ENCODE measurements at regions not wholly inside any gene's neighbourhood (a gene's known extent, or its start where the extent isn't known, plus 50 kb on each side); places are given as distances from the start of the nearest gene placed in this dataset.
"Not testable (repeated sequence)": the region's sequence is repeated elsewhere in the genome, so short reads cannot be mapped to it uniquely, and the experiment has no call there.

DNA sequence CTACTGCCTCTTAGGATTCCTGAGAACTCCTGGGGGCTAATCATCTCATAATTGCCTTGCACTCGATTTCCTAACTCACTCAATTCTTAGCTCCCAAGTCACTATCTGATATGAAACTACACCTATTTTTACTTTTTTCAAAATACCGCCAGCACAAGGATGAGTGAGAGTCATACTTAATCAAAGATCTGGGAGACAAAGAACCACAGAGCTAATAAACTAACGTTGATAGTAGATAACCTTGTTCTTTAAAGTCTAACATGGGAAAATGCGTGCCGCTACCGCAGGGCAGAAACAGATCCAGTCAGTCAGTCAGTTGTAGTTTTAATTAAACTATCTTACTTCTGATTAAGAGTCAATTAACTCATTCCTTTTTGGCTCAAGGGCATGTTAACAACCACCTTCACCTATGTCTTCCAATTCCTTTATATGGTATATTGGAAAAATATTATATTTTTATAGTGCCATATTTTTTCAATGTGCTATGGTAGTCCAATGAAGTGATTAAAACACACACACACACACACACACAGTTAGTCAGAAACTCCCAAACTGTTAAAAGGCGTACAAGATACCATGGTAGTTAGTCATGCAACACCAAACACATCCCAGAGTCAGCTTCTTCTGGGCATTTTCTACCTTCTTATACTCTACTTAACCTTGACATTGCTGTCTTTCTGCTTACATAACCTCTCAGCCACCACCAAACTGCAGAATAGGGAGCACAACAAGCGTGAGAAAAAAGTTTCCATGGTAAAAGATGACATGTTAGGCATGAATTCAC, 114.0 kb downstream of the KLHL28 start:
- Histone ChIP-seq H3K4me1 (no peaks in the 10 kb centered on the region), H3K4me3 (no peak overlapping the region), H3K27ac (no peak overlapping the region), H3K4me2 (no peak overlapping the region), H3K9me3 (no peaks in the 10 kb centered on the region)
- DNase-seq (ENCODE audit: low read depth in 1 of 2, low spot score in 1 of 2) (no peak), FAIRE-seq (no peak), ATAC-seq (no peak)
- ChIA-PET POLR2A (no interaction called here), CTCF (interaction anchor here (1.0 to 2.9 kb wide), 5 partner anchors 9 to 420 kb away, joined by 3 to 12 read pairs (median 3); no protein-coding TSS in a partner anchor)
- WGBS (ENCODE audit: missing lambda C conversion rate): 49% methylated on average over 8 of the region's 8 CpGs
- TF ChIP-seq NPAS2 (CRISPR knock-in tag; IDR thresholded peaks at IDR 0.05; ENCODE audit: borderline replicate concordance): no peak

DNA sequence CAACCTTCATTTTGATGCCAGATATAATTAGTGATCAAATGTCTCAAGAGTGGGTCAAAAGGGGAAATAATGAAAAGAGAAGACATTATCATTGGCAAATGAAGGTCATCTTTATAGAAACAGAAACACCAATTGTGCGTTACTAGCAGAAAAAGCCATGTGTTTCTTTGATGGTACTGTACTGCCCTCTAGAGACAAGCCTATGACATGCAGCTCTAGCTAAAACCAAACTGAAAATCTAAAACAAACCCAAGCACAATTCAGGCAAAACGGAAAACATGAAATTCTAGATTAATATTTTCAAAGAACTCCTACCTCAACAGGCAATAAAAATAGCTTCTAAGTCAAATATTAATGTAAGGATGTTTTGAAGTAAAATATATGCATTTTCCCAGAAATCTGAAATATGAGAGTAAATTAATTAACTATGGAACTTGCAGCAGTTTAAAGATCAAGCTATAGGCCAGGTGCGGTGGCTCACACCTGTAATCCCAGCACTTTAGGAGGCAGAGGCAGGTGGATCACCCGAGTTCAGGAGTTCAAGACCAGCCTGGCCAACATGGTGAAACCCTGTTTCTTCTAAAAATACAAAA, 115.4 kb downstream of the KLHL28 start:
- peak in 1 of 2 experiments; percentile 72; a peak in 2 of 6 replicates for ATAC-seq
- TF ChIP-seq, protein P1, sequence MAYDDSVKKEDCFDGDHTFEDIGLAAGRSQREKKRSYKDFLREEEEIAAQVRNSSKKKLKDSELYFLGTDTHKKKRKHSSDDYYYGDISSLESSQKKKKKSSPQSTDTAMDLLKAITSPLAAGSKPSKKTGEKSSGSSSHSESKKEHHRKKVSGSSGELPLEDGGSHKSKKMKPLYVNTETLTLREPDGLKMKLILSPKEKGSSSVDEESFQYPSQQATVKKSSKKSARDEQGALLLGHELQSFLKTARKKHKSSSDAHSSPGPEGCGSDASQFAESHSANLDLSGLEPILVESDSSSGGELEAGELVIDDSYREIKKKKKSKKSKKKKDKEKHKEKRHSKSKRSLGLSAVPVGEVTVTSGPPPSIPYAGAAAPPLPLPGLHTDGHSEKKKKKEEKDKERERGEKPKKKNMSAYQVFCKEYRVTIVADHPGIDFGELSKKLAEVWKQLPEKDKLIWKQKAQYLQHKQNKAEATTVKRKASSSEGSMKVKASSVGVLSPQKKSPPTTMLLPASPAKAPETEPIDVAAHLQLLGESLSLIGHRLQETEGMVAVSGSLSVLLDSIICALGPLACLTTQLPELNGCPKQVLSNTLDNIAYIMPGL (CRISPR knock-in tag; IDR thresholded peaks at IDR 0.05; ENCODE audit: borderline replicate concordance): no peak
- TF ChIP-seq, protein P2, sequence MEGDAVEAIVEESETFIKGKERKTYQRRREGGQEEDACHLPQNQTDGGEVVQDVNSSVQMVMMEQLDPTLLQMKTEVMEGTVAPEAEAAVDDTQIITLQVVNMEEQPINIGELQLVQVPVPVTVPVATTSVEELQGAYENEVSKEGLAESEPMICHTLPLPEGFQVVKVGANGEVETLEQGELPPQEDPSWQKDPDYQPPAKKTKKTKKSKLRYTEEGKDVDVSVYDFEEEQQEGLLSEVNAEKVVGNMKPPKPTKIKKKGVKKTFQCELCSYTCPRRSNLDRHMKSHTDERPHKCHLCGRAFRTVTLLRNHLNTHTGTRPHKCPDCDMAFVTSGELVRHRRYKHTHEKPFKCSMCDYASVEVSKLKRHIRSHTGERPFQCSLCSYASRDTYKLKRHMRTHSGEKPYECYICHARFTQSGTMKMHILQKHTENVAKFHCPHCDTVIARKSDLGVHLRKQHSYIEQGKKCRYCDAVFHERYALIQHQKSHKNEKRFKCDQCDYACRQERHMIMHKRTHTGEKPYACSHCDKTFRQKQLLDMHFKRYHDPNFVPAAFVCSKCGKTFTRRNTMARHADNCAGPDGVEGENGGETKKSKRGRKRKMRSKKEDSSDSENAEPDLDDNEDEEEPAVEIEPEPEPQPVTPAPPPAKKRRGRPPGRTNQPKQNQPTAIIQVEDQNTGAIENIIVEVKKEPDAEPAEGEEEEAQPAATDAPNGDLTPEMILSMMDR (IDR thresholded peaks at IDR 0.05): peak; percentile 88
- TF ChIP-seq RAD21 (conservative IDR thresholded peaks at IDR 0.05 in 1 of 2, IDR thresholded peaks at IDR 0.05 in 1 of 2) (peak; percentile 85 to 86), SMC3 (IDR thresholded peaks at IDR 0.05) (peak; percentile 59), MAFK (IDR thresholded peaks at IDR 0.05; ENCODE audit: partially characterized antibody) (peak; percentile 65)
- H3K27ac ChIP-seq: no peak overlapping the region
- CTCF ChIA-PET: interaction anchor here (0.7 to 2.9 kb wide), 16 partner anchors 11 to 1164 kb away, joined by 3 to 12 read pairs (median 3); no protein-coding TSS in a partner anchor
- no peak overlapping the region for H3K4me2 ChIP-seq
- no peaks in the 10 kb centered on the region for H3K4me1 ChIP-seq
- 5% methylated on average over 4 of the region's 4 CpGs for WGBS (ENCODE audit: missing lambda C conversion rate)
- peak; percentile 21 to 44 for DNase-seq (ENCODE audit: low read depth in 1 of 2, low spot score in 1 of 2)
- no peaks in the 10 kb centered on the region for H3K9me3 ChIP-seq
- FAIRE-seq: peak; percentile 98
- H3K4me3 ChIP-seq: no peak overlapping the region
- POLR2A ChIA-PET: no interaction called here

DNA sequence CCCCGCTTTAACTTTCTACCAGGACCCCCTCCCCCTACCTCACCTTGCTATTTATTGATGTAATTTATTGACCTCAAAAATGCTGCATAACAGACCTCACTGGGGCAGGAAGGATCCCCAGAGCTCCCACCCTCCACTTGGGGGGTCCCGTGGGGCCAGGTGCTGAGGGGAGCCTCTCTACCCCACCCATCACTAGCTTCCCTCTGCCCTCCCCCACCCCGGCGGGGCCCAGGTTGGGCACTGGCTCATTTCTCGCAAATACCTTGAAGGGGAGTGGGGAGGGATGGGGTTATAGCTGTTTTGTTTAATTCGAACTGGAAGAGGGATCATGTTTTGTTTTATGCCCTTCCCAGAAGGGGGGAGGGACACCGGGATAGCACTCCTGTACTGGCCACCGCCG, 125.8 kb downstream of the KLHL28 start:
- not testable (repeated sequence) for H3K27ac ChIP-seq
- CTCF ChIA-PET: interaction anchor here (3.4 kb wide), 1 partner anchor 11 kb away, joined by 12 read pairs; no protein-coding TSS in a partner anchor

DNA sequence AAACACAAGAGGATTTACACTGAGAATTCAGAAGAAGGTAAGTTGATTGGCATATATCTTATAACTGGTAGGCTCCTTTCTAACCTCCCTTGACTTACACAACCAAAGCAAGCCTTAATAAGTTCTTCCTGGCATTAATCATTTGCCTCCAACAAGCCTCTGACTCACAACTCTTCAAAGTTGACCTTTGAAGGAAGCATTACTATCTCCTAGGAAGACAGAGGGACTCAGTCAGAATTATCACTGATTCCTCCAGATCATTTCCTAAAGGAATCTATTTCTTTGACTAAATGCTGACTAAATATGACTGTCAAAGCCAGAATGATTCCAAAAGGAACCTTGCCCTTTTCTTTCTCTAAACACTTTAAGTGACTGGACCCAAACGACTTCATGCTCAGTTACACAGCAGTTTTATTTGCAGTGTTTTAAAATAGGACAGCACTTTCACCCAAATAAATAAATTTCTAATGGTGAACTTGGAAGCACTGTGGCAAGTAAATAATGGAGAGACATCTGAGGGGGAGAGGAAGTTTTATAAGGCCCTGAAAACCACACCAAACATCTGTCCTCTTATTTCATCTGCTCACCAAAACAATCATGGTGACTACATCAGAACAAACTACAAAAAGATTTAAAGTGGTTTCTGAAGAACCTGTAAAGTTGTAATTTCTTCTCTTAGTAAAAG, 128.2 kb downstream of the KLHL28 start:
- ChIA-PET POLR2A (no interaction called here), CTCF (no interaction called here)
- 0% methylated on average over 1 of the region's 1 CpG for WGBS (ENCODE audit: missing lambda C conversion rate)
- DNase-seq (ENCODE audit: low read depth in 1 of 2, low spot score in 1 of 2) (peak; percentile 3 to 41), FAIRE-seq (no peak), ATAC-seq (peak; percentile 79 to 85; a peak in 5 of 6 replicates)
- Histone ChIP-seq H3K4me3 (no peak overlapping the region), H3K4me2 (peak overlapping the region; percentile 39), H3K9me3 (no peaks in the 10 kb centered on the region), H3K4me1 (peaks cover 22% of the 10 kb centered on the region), H3K27ac (peak overlapping the region in 1 of 2 experiments; percentile 55; a peak in 4 of 6 replicates)
- TF ChIP-seq ESRRA (IDR thresholded peaks at IDR 0.05; ENCODE audit: borderline replicate concordance, low read length): no peak
- TF ChIP-seq JUNB (IDR thresholded peaks at IDR 0.05): 0 out of 2 replicates have a peak, but pooled peaks have one; percentile 18

More for the DNA sequence above, 125.8 kb downstream of the KLHL28 start:
- H3K4me2 ChIP-seq; DNase-seq (ENCODE audit: low read depth in 1 of 2, low spot score in 1 of 2); H3K9me3 ChIP-seq; FAIRE-seq; ATAC-seq; H3K4me3 ChIP-seq; POLR2A ChIA-PET: not testable (repeated sequence)
- peaks cover 22% of the 10 kb centered on the region for H3K4me1 ChIP-seq
- 46% methylated on average over 6 of the region's 9 CpGs for WGBS (ENCODE audit: missing lambda C conversion rate)
